NCI-H748 (cell line): ENCODE measurements at regions not wholly inside any gene's neighbourhood (a gene's known extent, or its start where the extent isn't known, plus 50 kb on each side); places are given as distances from the start of the nearest gene placed in this dataset.

ENCODE experiments used
- DNase-seq: peaks from one replicate; lab custom pipeline; 2025; ENCODE audit not compliant: unreplicated experiment; lab: John Stamatoyannopoulos, UW

DNA sequence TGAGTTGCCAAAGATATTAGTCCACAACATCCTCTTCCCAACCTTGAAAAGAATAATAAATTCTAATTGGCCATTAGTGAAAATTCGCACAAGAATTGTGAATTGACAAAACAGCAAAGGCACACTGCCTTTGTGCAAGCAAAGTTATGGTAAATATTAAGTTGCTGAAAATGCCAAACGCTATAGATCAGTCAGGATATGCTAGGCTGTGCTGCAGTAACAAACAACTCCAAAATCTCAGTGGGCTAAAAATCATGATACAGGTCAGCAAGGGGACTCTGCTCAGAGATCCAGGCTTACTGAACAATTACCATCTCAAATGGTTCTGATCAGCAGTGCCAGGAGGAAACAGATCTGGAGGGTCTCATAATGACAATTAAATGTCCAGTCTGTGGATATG lies 238.0 kb upstream of the IGF1R start:
- no peak for DNase-seq

DNA sequence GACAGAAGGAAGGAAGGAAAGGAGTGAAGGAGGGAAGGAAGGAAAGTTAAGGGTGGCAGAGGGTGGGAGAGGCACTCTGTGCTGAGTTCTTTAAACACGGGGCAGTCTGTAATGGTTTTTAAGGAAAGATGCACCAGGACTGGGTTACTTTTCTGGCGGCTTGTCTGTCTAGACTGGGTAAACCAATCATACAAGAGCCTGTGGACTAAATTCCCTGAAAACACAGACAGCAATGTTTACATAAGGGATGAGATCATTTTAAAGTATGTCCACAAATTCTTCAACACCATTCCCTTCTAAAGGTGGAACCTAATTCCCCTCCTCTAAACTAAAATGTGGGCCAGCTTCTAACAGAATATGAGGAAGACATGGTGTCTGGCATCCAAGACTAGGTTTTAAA lies 235.5 kb upstream of the IGF1R start:
- DNase-seq = no peak

DNA sequence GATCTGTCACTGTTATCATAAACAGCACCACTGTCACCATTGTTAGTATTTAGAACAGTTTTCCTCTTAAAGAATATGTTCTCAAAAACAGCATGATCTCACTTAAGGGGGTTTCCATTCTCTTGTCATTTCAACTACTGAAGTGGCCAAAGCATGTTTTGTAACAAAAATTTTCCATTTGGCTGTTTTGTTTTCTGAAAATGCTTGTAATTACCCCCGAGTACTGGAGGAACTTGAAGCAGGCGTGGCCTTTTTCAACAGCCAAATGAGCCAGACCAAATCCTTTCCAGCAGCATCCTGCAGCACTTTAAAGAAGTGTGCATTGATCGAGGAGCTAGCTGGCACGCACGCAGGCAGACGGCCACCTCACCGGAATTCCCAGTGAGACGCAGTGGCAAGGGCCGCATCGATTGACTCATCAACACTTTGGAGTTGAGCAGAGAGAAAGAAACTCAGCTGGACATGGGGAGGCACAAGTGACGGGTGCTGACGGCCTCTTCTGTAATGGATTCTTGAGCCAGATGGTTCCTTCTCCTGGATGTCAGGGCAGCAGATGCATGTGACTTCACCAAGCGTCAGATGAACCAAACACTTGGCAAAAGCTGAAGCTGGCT lies 234.3 kb upstream of the IGF1R start:
- no peak for DNase-seq

GRCh38 chr15:98416222-98416855 lies 232.0 kb upstream of the IGF1R start:
- DNase-seq = no peak

- no peak for DNase-seq
Measured at GRCh38 chr15:98417346-98417745, 231.0 kb upstream of the IGF1R start.

DNA sequence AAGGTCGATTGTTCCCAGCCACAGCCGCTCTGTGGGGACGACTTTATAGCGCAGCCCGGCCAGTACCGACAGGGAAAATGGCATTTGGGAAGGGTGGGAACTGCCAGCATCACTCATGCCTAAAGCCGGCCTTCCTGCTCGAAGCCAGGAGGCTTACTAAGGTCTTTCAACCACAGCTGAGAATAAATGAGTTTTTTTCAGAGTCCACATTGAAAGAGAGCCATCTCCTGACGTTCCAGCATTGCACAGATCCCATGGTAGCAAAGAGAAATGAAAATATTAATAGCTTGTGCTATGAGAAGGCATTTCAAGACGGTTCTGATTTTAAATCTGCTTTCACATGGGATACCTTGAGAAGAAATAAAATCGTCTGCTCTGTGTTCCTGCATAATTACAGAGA lies 230.2 kb upstream of the IGF1R start:
- no peak for DNase-seq

DNA sequence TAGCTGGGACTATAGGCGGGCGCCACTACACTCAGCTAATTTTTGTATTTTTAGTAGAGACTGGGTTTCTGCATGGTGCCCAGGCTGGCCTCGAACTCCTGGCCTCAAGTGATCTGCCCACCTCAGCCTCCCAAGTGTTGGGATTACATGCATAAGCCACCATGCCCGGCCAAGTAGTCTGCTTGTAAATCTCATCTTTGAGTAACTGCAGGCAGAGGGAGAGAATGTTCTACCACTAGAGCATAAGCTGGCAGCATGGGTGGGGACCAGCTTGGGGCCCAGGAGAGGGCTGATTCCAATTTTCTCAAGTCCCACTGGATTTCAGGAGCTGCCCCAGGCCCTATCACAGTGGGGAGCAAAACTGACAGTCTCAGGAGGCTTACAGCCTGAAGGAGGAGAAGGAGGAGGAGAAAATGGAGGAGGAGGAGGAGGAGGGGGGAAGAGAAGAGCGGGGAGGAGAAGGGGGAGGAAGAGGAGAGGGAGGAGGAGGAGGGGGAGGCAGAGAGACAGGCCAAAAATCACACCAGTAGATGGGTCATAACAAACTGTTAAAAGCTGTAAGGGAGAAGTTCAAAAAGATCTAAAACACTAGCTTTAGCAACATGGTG lies 229.1 kb upstream of the IGF1R start:
- no peak for DNase-seq

- DNase-seq = no peak
Measured at GRCh38 chr15:98420837-98421236, 227.5 kb upstream of the IGF1R start.

DNA sequence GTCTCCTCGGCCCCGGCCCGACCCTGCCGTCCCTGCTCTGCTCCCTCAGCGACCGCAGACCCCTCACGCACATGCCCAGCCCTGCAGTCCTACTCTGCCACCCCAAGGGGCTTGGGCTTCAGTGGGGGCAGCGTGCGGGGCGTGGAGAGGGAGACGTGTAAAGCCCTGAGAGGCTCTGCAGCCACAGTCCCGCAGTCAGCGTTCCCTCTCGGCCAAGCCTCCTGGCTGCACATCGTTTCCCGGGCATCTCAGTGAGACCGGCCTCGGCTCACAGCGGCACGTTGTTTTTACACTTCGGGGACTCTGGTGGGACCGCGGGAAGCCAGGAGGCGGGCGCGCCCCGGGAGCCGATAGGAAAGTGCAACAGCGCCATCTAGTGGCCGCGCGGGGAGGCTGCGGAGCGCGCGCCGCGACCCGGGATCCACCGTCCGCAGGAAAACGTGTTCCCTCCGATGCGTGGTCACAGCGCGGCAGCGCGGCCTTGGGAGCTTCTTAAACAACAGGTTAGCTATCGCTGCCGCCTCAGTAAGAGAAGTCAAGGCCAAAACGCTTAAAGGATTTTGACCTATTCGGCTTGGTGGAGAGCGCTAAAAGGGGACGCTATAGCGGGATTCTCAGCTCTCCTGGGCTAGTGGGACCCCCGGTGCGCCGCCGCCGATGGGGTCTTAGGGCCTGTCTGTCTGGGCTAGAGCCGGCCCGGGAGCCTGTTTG lies 226.8 kb upstream of the IGF1R start:
- DNase-seq = peak; percentile 68

GRCh38 chr15:98422130-98422478 lies 226.2 kb upstream of the IGF1R start:
- DNase-seq = no peak

DNA sequence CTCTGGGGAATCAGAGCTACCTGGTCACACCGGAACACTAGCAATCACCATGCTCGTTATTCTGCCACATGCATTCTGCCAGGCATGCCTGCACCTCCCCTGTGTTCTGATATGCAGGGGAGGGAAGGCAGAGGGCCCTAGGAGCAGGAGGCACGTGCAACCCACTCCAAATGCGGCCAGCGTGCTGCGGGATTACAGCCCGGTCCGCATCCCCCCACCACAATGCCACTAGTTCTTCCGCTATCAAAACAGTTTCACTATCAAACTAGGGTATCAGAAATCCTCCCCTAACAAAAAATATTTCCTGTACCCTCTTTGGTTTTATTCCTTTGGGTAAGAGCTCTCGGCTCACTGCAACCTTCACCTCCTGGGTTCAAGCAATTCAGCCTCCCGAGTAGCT lies 223.2 kb upstream of the IGF1R start:
- DNase-seq = no peak

GRCh38 chr15:98427321-98427720 lies 221.0 kb upstream of the IGF1R start:
- no peak for DNase-seq

- DNase-seq = peak; percentile 58
Measured at GRCh38 chr15:98428253-98428989, 219.9 kb upstream of the IGF1R start.

DNA sequence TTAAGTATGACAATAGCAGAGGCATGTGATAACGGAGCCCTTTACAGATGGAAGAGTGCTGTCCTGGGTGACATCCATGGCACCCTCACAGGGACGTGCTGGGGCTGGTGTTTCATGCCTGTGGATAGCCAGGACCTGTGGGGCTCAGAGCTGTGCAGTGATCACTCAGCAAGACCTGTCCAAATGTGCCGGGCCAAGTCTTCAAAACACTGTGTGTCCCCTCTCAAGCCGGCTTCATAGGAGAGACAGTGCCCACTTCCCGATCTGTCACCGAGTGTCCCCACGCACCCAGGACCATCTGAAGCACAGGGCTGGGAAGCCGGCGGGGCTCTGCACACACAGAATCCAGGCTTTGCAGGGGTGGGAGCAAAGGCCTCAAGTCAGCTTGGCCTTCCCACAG lies 217.2 kb upstream of the IGF1R start:
- DNase-seq = no peak

GRCh38 chr15:98433346-98433745 lies 215.0 kb upstream of the IGF1R start:
- DNase-seq = no peak

GRCh38 chr15:98433856-98434255 lies 214.5 kb upstream of the IGF1R start:
- no peak for DNase-seq

DNA sequence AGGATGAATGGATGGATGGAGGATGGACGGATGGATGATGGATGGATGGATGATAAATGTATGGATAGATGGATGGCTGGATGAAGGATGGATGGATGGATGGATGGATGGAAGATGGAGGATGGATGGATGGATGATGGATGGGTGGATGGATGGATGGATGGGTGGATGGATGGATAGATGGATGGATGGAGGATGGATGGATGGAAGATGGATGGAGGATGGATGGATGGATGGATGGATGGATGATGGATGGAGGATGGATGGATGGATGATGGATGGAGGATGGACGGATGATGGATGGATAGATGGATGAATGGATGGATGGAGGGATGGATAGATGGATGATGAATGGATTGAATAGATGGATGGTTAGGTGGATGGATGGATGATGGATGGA lies 210.6 kb upstream of the IGF1R start:
- DNase-seq = no peak

DNA sequence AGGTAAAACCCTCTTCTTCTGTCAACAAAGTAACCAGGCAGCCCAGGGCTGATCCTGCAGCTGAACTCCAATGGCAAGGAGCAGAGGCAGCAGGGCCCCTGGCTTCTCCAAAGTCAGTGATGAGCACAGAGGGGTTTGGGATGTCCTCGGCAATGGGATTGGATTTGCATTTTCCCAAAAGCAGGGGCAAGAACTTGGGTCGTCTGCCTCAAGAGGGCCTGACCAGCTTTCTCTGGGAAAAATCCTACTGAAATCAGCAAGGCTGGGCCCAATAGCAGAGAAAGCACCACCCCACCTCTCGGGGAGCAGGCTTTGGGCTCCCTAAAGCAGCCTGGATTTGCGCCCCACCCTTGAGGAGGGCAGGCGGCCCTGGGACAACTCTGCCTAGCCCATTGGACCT lies 210.0 kb upstream of the IGF1R start:
- no peak for DNase-seq

DNA sequence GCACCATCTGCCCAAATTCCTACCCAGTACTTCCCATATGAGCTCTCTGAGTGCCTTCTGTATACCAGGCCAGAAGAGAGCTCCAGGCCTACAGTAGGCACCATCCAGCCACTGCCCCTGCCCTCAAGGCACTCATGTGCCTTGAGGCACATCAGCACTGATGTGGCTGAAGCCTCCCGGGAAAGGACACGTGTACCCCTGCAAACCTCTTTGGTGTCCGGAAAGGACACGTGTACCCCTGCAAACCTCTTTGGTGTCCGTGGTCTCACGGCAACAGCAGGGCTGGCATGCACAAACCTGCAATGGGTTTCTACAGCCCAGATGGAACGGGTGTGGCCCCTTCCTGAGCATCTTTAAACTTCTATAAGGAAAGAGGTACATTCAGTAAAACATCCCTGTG lies 209.4 kb upstream of the IGF1R start:
- no peak for DNase-seq

DNA sequence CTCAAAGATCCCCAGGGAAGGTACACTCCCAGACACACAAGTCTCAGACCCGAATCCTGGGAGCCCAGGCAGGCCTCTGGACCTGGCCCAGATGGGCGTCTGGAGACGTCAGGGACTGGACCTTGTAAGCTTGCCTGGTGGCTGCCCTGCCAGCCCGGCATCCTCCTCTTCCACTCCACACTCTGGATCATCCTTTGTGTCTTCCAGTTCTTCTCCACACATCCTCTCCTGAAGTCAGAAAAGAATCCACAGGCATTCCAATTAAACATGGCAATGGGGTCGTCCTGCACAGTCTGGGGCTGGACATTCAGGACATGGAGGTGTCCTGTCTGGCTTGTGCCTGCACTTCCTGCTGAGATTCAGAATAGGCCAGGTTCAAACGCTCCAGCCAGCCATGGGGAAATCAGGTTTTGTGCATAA lies 208.8 kb upstream of the IGF1R start:
- no peak for DNase-seq

DNA sequence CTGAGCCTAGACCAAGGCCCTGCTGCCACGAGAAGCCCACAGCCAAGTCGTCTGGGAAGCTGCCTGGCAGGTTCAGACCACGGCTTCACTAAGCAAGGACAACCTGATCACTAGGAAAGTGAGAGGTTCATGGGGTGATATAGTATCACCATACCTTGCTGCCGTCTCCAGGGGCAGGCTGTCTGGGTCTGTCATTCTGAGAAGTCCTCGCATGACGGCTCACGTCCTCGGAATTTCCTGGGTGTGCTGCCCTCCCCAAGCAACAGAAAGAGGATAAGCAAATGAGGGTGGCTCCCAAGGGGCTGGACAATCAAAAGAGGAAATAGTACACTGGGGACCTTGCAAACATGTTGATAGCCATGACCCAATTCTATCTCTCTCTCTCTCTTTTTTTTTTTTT lies 207.4 kb upstream of the IGF1R start:
- no peak for DNase-seq

DNA sequence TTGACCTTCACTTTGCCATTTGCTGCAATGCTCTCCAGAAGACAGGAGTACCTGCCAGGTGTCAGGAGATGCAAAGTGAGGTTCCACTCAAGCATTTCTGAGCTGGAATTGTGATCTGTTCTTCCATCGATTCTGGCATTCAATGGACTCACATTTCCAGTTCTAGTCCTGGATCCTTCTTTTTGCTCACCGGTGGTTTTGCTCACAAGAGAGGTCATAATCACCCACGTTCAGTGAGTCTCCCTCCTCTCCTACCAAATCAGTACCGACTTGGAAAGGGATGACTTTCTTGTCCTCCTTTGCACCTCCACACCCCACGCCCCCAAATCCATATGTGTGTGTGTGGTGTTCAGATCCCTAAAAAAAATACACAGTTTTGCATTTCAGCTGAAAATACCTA lies 206.7 kb upstream of the IGF1R start:
- DNase-seq = no peak
